SK-N-SH (cell line): ENCODE measurements at regions not wholly inside any gene's neighbourhood (a gene's known extent, or its start where the extent isn't known, plus 50 kb on each side); places are given as distances from the start of the nearest gene placed in this dataset.

Source experiments
- CTCF ChIP-seq: fragments of 200-600 bp; sonication (generic); IDR thresholded peaks from 2 replicates; pipeline ENCODE4 v1.6.1; 2017; ENCODE audit warnings: antibody characterized with exemption, mild to moderate bottlenecking, moderate library complexity
- EP300 ChIP-seq, 2 experiments: IDR thresholded peaks; 2 replicates each; pipeline versions ENCODE4 v1.4.0 to v1.6.1; 2012; ENCODE audit warnings: borderline replicate concordance in 1 of 2, low read depth in 1 of 2, low read length in 1 of 2
- EZH2phosphoT487 ChIP-seq: fragments of 200-600 bp; sonication (generic); IDR thresholded peaks from 2 replicates; pipeline ENCODE4 v1.6.1; 2017; ENCODE audit warnings: low read depth, mixed run types, mild to moderate bottlenecking, antibody characterized with exemption, moderate library complexity, borderline replicate concordance
- FOXM1 ChIP-seq: IDR thresholded peaks from 2 replicates; pipeline ENCODE4 v1.4.0; 2012; ENCODE audit warnings: low read depth, mild to moderate bottlenecking
- GABPA ChIP-seq: IDR thresholded peaks from 2 replicates; pipeline ENCODE4 v1.4.0; 2012; ENCODE audit warnings: low read depth, mild to moderate bottlenecking
- GATA2 ChIP-seq: sonication (generic); formaldehyde crosslinking; IDR thresholded peaks from 2 replicates; pipeline ENCODE4 v1.5.0; 2020; ENCODE audit warnings: mild to moderate bottlenecking, missing genetic modification reagents
- MXI1 ChIP-seq: IDR thresholded peaks from 2 replicates; pipeline ENCODE4 v1.6.1; 2012; ENCODE audit warnings: mild to moderate bottlenecking, low read depth, low read length, improper control_type of control experiment
- POLR2AphosphoS5 ChIP-seq: IDR thresholded peaks from 2 replicates; pipeline ENCODE4 v1.6.1; 2012; ENCODE audit warnings: low read depth, low read length
- SMC3 ChIP-seq: IDR thresholded peaks from 2 replicates; pipeline ENCODE4 v1.6.1; 2012; ENCODE audit warnings: low read depth, low read length, improper control_type of control experiment
- TAF1 ChIP-seq: IDR thresholded peaks from 2 replicates; pipeline ENCODE4 v1.6.1; 2012; ENCODE audit warnings: low read depth, mild to moderate bottlenecking, low read length, moderate library complexity, borderline replicate concordance
- TEAD4 ChIP-seq: IDR thresholded peaks from 2 replicates; pipeline ENCODE4 v1.4.0; 2012; ENCODE audit warnings: mild to moderate bottlenecking, borderline replicate concordance; ENCODE audit not compliant: insufficient read depth

- TF ChIP-seq MXI1 (no peak), EP300 (IDR thresholded peaks at IDR 0.05; ENCODE audit: borderline replicate concordance in 1 of 2, low read depth in 1 of 2, low read length in 1 of 2) (no peak), POLR2AphosphoS5 (no peak), TAF1 (no peak), CTCF (no peak), SMC3 (no peak), GABPA (no peak), EZH2phosphoT487 (no peak), TEAD4 (no peak), FOXM1 (no peak), GATA2 (CRISPR knock-in tag) (no peak)
Measured at GRCh38 chr10:90464329-90464728, 393.5 kb downstream of the HTR7 start.
